Endodermal cell (in vitro differentiated cells): ENCODE measurements at regions not wholly inside any gene's neighbourhood (a gene's known extent, or its start where the extent isn't known, plus 50 kb on each side); places are given as distances from the start of the nearest gene placed in this dataset.
A peak's percentile ranks its signal among the peaks of the same experiment; 100 is the strongest.

Source experiments
- DNase-seq: peaks from one replicate; pipeline ENCODE4 v3.0.0-alpha.2; 2017
- H3K27ac ChIP-seq: 2 replicates; pipeline ENCODE4 v1.5.1; 2013; ENCODE audit warnings: mild to moderate bottlenecking, low read depth, low read length, moderate library complexity
- H3K27me3 ChIP-seq: 2 replicates; pipeline ENCODE4 v1.6.1; 2013; ENCODE audit warnings: mild to moderate bottlenecking, low read length, moderate library complexity; ENCODE audit not compliant: insufficient read depth, control insufficient read depth, poor library complexity, severe bottlenecking
- H3K36me3 ChIP-seq: 2 replicates; pipeline ENCODE4 v1.7.0; 2013; ENCODE audit warnings: mild to moderate bottlenecking, low read length, moderate library complexity; ENCODE audit not compliant: control insufficient read depth, insufficient read depth
- H3K4me1 ChIP-seq: one replicate; pipeline ENCODE4 v1.7.0; 2013; ENCODE audit warnings: low read length; ENCODE audit not compliant: control insufficient read depth, insufficient read depth
- H3K4me3 ChIP-seq: 2 replicates; pipeline ENCODE4 v1.5.1; 2013; ENCODE audit warnings: mild to moderate bottlenecking, low read length, moderate library complexity
- H3K9ac ChIP-seq: 2 replicates; pipeline ENCODE4 v1.6.1; 2013; ENCODE audit warnings: mild to moderate bottlenecking, low read length, moderate library complexity; ENCODE audit not compliant: poor library complexity, severe bottlenecking; ENCODE audit errors: extremely low read depth
- H3K9me3 ChIP-seq: 2 replicates; pipeline ENCODE4 v1.6.1; 2013; ENCODE audit warnings: mild to moderate bottlenecking, low read length, moderate library complexity; ENCODE audit not compliant: control insufficient read depth
- H3K27ac Mint-ChIP-seq: 2 replicates; pipeline ENCODE4 v1.8.0; 2020; ENCODE audit warnings: mixed read lengths
- H3K27me3 Mint-ChIP-seq: 2 replicates; pipeline ENCODE4 v1.8.0; 2021; ENCODE audit warnings: mild to moderate bottlenecking, mixed read lengths; ENCODE audit not compliant: insufficient read depth
- H3K36me3 Mint-ChIP-seq: 2 replicates; pipeline ENCODE4 v1.8.0; 2020; ENCODE audit warnings: low read depth, mixed read lengths
- H3K4me1 Mint-ChIP-seq: 2 replicates; pipeline ENCODE4 v1.8.0; 2020; ENCODE audit warnings: mixed read lengths
- H3K4me3 Mint-ChIP-seq: 2 replicates; pipeline ENCODE4 v1.8.0; 2020; ENCODE audit warnings: mild to moderate bottlenecking, moderate library complexity, mixed read lengths
- H3K9me3 Mint-ChIP-seq: 2 replicates; pipeline ENCODE4 v1.8.0; 2020; ENCODE audit warnings: mild to moderate bottlenecking, mixed read lengths
- WGBS, 2 experiments: methylation state at CpG; one replicate each; pipeline versions ENCODE4 v1.1.5 to v1.1.7; 2013; ENCODE audit warnings: missing lambda C conversion rate in 2 of 2, mixed read lengths in 1 of 2; ENCODE audit not compliant: insufficient coverage in 1 of 2, insufficient read length in 1 of 2; 5-methylcytosine and 5-hydroxymethylcytosine counted together
- TF ChIP-seq, protein P1 (sequence below): fragments of 200-600 bp; sonication (generic); conservative IDR thresholded peaks from 2 replicates; pipeline ENCODE4 v1.5.0; 2021; ENCODE audit warnings: antibody characterized with exemption, mild to moderate bottlenecking

GRCh38 chr7:13724977-13725566, 264.4 kb downstream of the ETV1 start:
- DNase-seq, result no peak
- WGBS, 2 experiments, result 90 to 95% methylated on average over 5 to 6 of the region's 6 CpGs
- Mint-ChIP-seq H3K36me3 (peaks cover 19% of the 10 kb centered on the region), H3K4me3 (no peak overlapping the region), H3K27ac (no peak overlapping the region), H3K9me3 (peaks cover 23% of the 10 kb centered on the region), H3K4me1 (peaks cover 2% of the 10 kb centered on the region), H3K27me3 (no peaks in the 10 kb centered on the region)
- TF ChIP-seq, protein P1, sequence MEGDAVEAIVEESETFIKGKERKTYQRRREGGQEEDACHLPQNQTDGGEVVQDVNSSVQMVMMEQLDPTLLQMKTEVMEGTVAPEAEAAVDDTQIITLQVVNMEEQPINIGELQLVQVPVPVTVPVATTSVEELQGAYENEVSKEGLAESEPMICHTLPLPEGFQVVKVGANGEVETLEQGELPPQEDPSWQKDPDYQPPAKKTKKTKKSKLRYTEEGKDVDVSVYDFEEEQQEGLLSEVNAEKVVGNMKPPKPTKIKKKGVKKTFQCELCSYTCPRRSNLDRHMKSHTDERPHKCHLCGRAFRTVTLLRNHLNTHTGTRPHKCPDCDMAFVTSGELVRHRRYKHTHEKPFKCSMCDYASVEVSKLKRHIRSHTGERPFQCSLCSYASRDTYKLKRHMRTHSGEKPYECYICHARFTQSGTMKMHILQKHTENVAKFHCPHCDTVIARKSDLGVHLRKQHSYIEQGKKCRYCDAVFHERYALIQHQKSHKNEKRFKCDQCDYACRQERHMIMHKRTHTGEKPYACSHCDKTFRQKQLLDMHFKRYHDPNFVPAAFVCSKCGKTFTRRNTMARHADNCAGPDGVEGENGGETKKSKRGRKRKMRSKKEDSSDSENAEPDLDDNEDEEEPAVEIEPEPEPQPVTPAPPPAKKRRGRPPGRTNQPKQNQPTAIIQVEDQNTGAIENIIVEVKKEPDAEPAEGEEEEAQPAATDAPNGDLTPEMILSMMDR, result no peak
- H3K36me3 ChIP-seq, result no peaks in the 10 kb centered on the region
- H3K4me3 ChIP-seq, result no peak overlapping the region
- peaks cover 18% of the 10 kb centered on the region for H3K9me3 ChIP-seq
- H3K9ac ChIP-seq, result no peak overlapping the region
- H3K4me1 ChIP-seq, result no peaks in the 10 kb centered on the region
- H3K27me3 ChIP-seq, result no peaks in the 10 kb centered on the region
- H3K27ac ChIP-seq, result no peak overlapping the region

GRCh38 chr7:13725591-13725990, 263.9 kb downstream of the ETV1 start:
- H3K9me3 Mint-ChIP-seq, result peaks cover 23% of the 10 kb centered on the region
- 100% methylated on average over 1 to 2 of the region's 2 CpGs for whole genome bisulfite sequencing, 2 experiments

DNA sequence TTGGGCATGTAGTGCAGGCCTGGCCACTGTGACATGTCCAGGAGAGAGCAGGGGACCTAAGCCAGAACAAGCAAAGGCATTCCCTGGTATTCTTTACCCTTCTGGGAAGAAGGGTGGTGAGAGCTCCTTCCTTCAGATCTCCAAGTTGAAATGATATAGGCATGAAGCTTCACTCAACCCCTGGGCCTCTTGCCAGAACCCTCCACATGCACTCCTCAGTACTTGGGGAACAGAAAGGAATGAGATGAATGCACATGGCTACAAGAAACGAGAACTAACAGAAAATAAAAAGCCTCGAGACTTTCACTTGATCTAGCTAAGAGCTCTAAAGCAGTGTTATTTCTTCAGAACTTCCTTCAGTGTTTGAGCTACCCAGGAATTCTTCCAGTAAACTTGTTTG, 262.2 kb downstream of the ETV1 start:
- no peaks in the 10 kb centered on the region for H3K36me3 ChIP-seq
- no peak overlapping the region for H3K9ac ChIP-seq
- peaks cover 16% of the 10 kb centered on the region for H3K9me3 Mint-ChIP-seq
- TF ChIP-seq, protein P1, result no peak
- H3K36me3 Mint-ChIP-seq, result peaks cover 13% of the 10 kb centered on the region
- WGBS, 2 experiments, result 90 to 100% methylated on average over 2 of the region's 2 CpGs
- peaks cover 2% of the 10 kb centered on the region for H3K4me1 Mint-ChIP-seq
- no peak overlapping the region for H3K27ac ChIP-seq
- peaks cover 9% of the 10 kb centered on the region for H3K9me3 ChIP-seq
- no peaks in the 10 kb centered on the region for H3K4me1 ChIP-seq
- no peak for DNase-seq
- no peak overlapping the region for H3K27ac Mint-ChIP-seq
- H3K4me3 Mint-ChIP-seq, result no peak overlapping the region
- no peak overlapping the region for H3K4me3 ChIP-seq
- H3K27me3 Mint-ChIP-seq, result no peaks in the 10 kb centered on the region
- H3K27me3 ChIP-seq, result no peaks in the 10 kb centered on the region

More at GRCh38 chr7:13725591-13725990, 263.9 kb downstream of the ETV1 start:
- Histone ChIP-seq H3K9me3 (peaks cover 18% of the 10 kb centered on the region), H3K4me3 (no peak overlapping the region), H3K9ac (no peak overlapping the region), H3K36me3 (no peaks in the 10 kb centered on the region), H3K27ac (no peak overlapping the region), H3K27me3 (no peaks in the 10 kb centered on the region), H3K4me1 (no peaks in the 10 kb centered on the region)
- TF ChIP-seq, protein P1, result peak; percentile 45
- H3K4me1 Mint-ChIP-seq, result peaks cover 2% of the 10 kb centered on the region
- H3K36me3 Mint-ChIP-seq, result peaks cover 19% of the 10 kb centered on the region
- H3K27me3 Mint-ChIP-seq, result no peaks in the 10 kb centered on the region
- no peak overlapping the region for H3K4me3 Mint-ChIP-seq
- H3K27ac Mint-ChIP-seq, result no peak overlapping the region
- DNase-seq, result no peak
